HCEC 1CT (cell line): ENCODE measurements at regions not wholly inside any gene's neighbourhood (a gene's known extent, or its start where the extent isn't known, plus 50 kb on each side); places are given as distances from the start of the nearest gene placed in this dataset.

Experiments
- DNase-seq: peaks from one replicate; pipeline ENCODE4 v3.0.0-alpha.2; 2017

- no peak for DNase-seq
Measured at GRCh38 chr11:28858076-28858475, 749.9 kb downstream of the METTL15 start.

GRCh38 chr11:28849053-28849452, 740.9 kb downstream of the METTL15 start:
- no peak for DNase-seq

- DNase-seq, result no peak
Measured at GRCh38 chr11:28842716-28843115, 734.5 kb downstream of the METTL15 start.

GRCh38 chr11:28838741-28839140, 730.6 kb downstream of the METTL15 start:
- peak; percentile 52 for DNase-seq

- DNase-seq, result no peak
Measured at GRCh38 chr11:28837599-28837998, 729.4 kb downstream of the METTL15 start.

- peak; percentile 98 for DNase-seq
Measured at GRCh38 chr11:28836285-28837081, 728.3 kb downstream of the METTL15 start.

GRCh38 chr11:28835790-28836189, 727.6 kb downstream of the METTL15 start:
- peak; percentile 80 for DNase-seq

GRCh38 chr11:28835317-28835716, 727.1 kb downstream of the METTL15 start:
- no peak for DNase-seq

GRCh38 chr11:28834877-28835276, 726.7 kb downstream of the METTL15 start:
- peak; percentile 97 for DNase-seq

GRCh38 chr11:28833670-28834069, 725.5 kb downstream of the METTL15 start:
- DNase-seq, result peak; percentile 98

GRCh38 chr11:28833169-28833568, 725.0 kb downstream of the METTL15 start:
- DNase-seq, result no peak

GRCh38 chr11:28826807-28827206, 718.6 kb downstream of the METTL15 start:
- no peak for DNase-seq

GRCh38 chr11:28822576-28822975, 714.4 kb downstream of the METTL15 start:
- DNase-seq, result peak; percentile 42

GRCh38 chr11:28820296-28820989, 712.3 kb downstream of the METTL15 start:
- DNase-seq, result peak; percentile 12

GRCh38 chr11:28819741-28820140, 711.6 kb downstream of the METTL15 start:
- DNase-seq, result no peak

GRCh38 chr11:28815110-28815509, 706.9 kb downstream of the METTL15 start:
- DNase-seq, result no peak

GRCh38 chr11:28808771-28809170, 700.6 kb downstream of the METTL15 start:
- DNase-seq, result no peak

- no peak for DNase-seq
Measured at GRCh38 chr11:28799316-28799715, 691.1 kb downstream of the METTL15 start.

- no peak for DNase-seq
Measured at GRCh38 chr11:28798286-28798685, 690.1 kb downstream of the METTL15 start.

GRCh38 chr11:28797536-28797935, 689.3 kb downstream of the METTL15 start:
- no peak for DNase-seq

GRCh38 chr11:28794405-28794804, 686.2 kb downstream of the METTL15 start:
- no peak for DNase-seq

- no peak for DNase-seq
Measured at GRCh38 chr11:28793282-28793738, 685.1 kb downstream of the METTL15 start.

- DNase-seq, result no peak
Measured at GRCh38 chr11:28792856-28793255, 684.7 kb downstream of the METTL15 start.

GRCh38 chr11:28787897-28788296, 679.7 kb downstream of the METTL15 start:
- DNase-seq, result peak; percentile 14
